ENCODE measurements at regions not wholly inside any gene's neighbourhood (a gene's known extent, or its start where the extent isn't known, plus 50 kb on each side); places are given as distances from the start of the nearest gene placed in this dataset.

DNA sequence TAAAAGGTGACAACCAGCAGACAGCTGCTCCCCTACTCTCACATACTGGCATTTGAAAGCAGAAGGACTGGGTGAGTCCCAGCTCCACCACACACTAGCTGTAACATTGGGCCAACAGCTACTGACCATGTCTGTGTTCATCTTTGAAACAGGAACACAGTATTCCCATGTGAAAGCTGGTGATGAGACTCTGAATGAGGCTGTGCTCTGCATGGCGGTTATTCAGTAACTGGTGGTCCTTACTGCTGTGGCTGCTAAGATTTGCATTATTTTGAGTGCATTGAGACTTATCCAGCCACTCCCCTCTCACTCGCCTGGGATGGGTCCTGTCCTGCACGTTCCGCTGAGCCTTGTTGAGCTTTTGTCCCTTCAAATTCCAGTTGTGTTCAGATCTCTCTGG is 342.9 kb downstream of the FOXL1 start:
- TF ChIP-seq CTCF (IDR thresholded peaks at IDR 0.05; ENCODE audit: poor library complexity) (no peak), EZH2phosphoT487 (IDR thresholded peaks at IDR 0.05; ENCODE audit: low read depth, severe bottlenecking, unreplicated experiment) (no peak)

Data from hepatocyte (in vitro differentiated cells).